Kidney glomerular epithelial cell (primary cell): ENCODE measurements at regions not wholly inside any gene's neighbourhood (a gene's known extent, or its start where the extent isn't known, plus 50 kb on each side); places are given as distances from the start of the nearest gene placed in this dataset.

Source experiments
- DNase-seq: peaks from one replicate; lab custom pipeline; 2025; lab: John Stamatoyannopoulos, UW

DNA sequence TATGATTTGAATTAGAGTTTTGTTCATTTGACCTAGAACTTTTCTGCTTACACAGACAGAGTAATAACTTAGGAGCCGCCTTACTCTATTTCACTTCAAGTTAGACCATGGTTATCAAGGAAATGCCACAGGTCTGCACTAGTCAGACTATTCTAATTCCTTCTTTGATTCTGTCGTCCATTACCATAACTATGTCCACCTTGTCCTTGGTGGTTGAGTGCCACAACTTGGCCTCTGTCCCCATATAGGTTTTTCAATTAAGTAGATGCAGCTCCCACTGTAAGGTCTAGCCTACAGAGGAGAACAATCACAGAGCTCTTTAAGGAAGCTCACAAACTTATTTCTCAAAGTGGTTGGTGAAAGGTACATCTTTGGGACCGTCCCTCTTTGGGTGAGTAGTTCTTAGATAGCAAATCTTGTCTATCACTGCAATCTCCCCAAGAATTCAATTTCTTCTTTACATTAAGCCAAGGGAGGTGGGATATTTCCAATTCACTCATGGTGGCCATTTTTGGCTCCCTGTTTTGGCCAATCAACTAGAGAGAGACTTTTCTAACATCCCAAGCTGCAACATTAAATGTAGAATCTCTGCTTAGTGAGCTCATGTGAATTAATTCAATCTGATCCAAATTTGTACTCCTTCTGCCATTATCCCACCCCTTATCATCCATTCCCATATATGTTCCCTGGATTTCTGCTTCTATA, 434.6 kb downstream of the ADAMTS20 start:
- no peak for DNase-seq

- DNase-seq = no peak
Measured at GRCh38 chr12:43115441-43116160, 436.4 kb downstream of the ADAMTS20 start.

- no peak for DNase-seq
Measured at GRCh38 chr12:43114316-43114715, 437.7 kb downstream of the ADAMTS20 start.

DNA sequence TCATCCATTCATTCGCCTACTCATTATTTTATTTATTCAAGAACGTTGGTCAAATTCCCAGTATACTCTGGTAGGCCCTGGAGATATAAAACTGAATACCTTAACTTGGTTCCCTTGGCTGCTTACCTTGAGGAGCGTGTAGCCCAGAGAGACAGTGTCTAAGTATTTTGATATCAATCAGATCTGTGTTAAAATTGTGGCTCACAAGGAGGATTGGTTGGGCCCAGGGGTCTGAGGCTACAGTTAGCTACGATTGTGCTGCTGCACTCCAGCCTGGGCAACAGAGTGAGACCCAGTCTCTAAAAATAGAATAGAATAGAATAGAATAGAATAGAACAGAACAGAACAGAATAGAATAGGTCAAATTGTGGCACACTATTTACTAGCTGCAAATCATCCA, 438.4 kb downstream of the ADAMTS20 start:
- DNase-seq = no peak

GRCh38 chr12:43113135-43113534, 438.9 kb downstream of the ADAMTS20 start:
- DNase-seq = peak; percentile 77

DNA sequence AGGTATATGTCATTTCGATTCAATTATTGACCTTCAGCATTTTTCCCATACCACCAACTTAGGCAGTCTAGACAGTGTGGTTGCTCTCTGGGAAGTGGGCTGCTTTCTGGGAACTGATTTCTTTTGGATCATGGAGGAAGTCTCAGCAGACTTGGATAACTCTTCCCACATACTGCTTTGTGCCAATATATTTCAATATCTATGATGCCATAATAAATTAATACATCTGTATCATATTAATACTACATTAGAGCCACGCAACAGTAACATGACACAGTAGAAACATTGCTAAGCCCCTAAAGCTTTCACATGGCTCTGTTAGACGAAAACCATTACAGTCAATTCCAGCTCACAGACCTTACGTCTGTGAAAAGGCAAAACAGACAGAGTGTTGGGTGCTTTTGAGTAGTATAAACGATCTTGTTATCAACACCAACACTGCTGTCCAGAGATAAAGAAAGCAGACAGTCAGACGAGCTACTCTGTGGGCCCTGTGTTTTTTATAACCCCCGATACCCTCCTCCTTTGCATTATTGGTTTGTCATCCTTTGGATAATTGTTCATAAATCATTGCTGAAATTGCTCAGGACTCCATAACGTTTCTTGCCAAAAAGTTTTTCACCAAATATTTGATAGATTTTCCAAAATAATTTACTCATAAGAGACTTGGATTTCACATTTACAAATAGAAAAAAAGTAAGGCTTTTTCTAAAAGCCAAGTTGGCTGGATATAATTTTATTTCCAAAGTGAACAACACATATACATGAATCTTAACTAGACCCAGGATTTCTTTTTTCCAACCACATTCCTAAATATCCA, 439.7 kb downstream of the ADAMTS20 start:
- no peak for DNase-seq

- DNase-seq = no peak
Measured at GRCh38 chr12:43111608-43112007, 440.4 kb downstream of the ADAMTS20 start.

- DNase-seq = no peak
Measured at GRCh38 chr12:43109631-43110345, 442.2 kb downstream of the ADAMTS20 start.

DNA sequence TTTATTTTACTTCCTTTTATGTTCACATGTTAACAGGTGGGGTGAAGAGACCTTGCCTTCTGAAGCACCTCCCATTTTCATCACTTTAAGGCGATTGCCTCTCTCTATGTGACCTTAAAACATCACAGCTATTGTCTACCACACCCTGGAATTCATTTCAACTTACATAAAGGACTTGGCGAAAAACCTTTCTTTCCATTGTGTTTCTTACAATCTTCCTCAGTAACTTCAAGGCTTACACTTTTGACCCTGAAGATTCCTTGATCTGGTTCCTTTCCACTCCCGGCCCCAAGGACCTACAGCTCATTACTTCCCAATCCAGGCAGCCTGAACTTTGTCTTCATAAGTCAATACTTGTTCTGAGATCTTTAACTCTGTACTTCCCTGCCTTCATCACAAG, 443.3 kb downstream of the ADAMTS20 start:
- DNase-seq = no peak

DNA sequence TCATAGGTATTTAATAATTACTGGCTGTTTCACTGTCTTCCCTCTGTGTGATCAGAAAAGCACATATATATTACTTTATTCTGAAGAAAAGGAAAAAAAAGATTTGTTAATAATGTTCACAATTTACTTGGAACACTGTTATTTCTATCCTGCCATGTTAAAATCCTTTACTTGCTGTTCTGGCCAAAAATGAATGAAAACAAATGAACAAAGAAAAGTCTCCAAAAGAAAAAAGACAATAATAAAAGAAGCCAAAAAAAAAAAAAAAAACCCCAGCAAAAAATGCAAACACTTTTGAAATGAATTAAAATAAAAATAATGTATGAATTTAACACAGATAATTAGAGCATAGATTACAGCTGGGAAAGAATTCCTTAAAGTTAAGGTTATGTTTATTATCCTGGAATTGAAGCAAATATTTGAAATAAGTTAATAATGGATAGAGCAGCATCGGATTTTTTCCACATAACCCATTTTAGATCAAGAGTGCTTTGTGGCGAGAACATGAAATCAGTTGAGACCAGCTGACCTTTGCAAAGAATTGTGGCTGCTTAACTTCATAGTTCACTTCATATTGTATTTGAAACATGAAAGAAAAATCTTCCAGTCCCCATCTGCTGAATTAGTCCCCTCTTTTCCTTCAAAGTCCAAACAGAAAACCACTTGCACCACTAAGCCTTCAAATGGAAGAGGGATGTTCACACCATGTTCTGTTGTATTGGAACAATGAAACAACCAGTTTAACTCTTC, 444.8 kb downstream of the ADAMTS20 start:
- no peak for DNase-seq

- DNase-seq = no peak
Measured at GRCh38 chr12:43106355-43106754, 445.6 kb downstream of the ADAMTS20 start.

DNA sequence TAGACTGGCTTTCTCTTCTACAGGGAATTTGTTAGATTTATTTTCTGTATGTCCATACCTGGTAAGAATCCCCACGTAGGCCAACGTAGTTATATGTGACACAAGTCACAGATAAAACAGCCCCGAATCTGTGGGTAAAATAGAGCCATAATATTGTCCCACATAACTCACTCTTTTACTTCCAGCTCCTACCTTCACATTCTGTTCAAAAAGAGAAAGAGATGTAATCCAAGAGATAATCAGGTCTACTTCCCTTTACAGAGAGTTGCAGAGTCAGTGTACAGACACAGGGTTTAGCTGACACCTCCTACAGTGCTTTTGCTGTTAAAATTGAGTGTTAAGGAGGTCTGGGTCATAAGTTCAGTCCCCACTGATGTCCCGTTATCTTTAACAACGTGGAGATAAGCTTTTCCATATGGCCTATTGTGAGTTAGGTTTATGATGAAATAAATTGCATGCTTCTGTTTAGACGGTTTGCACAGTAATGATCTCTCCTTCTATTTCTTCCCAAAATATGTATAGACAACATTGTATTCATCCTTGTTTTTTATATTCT, 446.5 kb downstream of the ADAMTS20 start:
- DNase-seq = no peak

DNA sequence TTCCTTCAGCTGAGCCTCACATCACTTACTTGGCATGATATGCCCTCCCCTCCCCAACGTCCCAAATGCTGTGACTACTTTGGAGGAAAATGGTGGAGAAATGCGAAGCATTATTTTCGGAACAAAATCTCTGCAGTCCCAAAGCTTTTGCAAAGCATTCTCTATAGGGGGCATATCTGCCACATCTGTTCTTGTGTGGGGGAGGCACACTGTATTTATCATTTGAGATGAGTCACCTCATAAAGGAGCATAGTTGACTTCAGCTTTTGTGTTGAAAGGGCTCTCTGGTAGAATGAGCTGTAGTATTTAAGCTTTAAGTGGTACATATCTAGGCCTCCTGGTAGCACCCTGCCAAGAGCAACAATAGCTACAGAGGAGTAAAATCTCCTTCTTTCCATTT, 447.5 kb downstream of the ADAMTS20 start:
- DNase-seq = no peak

GRCh38 chr12:43103866-43104265, 448.1 kb downstream of the ADAMTS20 start:
- DNase-seq = no peak

DNA sequence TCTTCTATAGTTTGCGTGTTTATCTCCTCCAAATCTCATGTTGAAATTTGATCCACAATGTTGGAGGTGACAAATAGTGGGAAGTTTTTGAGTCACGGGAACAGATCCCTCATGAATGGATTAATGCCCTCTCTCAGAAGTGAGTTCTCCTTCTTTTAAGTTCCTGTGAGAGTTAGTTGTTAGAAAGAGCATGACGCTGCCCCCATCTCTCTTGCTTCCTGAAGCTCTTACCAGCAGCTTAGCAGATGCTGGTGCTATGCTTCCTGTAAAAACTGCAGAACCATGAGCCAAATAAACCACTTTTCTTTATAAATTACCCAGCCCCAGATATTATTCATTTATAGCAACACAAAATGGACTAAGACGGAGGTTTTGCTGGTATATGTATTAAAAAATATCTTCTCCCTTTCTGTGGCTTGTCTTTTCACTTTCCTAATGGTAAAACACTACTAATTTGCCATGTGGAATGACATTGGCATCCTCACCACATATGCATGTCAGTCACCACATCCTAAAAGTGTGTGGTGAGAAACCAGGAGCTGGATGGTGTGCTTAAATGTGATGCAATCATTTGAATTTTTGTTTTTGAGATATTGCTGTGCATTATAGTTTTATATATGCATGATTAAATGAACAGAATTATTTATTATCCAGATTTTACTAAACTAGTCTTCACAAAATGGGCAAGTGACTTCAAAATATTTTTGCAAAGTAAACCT, 449.3 kb downstream of the ADAMTS20 start:
- DNase-seq = no peak

DNA sequence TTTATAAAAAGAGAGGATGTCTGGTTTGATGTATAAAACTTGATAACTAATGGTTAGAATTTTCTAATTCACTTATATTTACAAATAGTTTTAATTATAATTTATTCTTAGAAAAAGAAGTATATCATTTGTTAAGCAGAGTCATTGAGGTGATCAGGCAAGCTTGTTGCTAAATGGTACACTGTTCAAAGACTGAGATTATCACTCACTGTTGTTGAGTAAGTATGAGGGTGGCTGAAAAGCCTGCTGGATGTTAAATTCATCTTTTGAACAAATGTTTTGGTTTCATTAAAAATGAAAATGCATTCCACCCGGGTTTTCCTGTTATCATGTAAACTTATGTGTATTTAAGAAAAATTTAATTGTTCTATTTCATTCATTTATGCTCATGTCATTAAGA, 451.8 kb downstream of the ADAMTS20 start:
- DNase-seq = no peak

DNA sequence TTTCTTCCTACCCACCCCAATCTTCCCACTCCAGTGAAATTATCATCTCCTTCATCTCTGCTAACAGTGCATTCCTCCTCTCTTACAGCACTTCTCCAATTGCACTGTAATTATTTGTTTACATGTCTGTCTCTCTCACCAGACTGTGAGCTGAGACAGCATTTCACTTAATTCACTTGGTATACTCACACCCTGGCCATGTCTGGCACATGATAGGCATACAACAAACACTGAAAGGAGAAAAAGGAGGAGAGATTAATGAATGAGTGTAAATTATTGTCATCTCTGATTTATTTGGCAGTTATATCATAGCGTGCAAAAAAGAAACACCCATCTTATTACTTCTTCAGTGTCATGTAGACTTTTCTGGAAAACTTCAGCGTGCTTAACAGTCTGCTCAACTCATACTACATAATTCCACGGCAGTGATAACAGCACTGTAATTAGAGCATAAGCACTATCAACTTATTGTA, 452.3 kb downstream of the ADAMTS20 start:
- DNase-seq = no peak

- DNase-seq = no peak
Measured at GRCh38 chr12:43098766-43099550, 453.0 kb downstream of the ADAMTS20 start.

DNA sequence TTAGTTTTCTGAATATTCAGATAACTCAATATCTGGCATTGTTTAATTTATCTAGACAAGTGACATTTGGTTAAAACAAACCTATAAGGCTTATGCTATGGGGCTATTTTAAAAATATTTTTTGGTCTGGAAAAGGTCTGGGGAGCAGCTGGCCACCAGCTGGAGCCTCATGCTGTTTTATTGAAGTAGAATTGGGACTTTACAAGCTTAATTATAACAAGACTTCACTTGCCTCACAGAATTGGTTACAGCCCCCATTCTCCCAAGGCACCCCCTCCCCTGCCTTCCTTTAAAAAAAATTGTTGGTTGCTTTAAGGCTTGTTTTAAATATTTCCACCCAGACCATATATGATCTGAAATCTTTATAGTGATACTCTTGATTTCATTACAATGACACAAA, 453.9 kb downstream of the ADAMTS20 start:
- no peak for DNase-seq

GRCh38 chr12:43097471-43097870, 454.5 kb downstream of the ADAMTS20 start:
- DNase-seq = no peak
